GM18858 (cell line): ENCODE measurements at regions not wholly inside any gene's neighbourhood (a gene's known extent, or its start where the extent isn't known, plus 50 kb on each side); places are given as distances from the start of the nearest gene placed in this dataset.
A peak's percentile ranks its signal among the peaks of the same experiment; 100 is the strongest.
"Not testable (repeated sequence)": the region's sequence is repeated elsewhere in the genome, so short reads cannot be mapped to it uniquely, and the experiment has no call there.

Source experiments
- ATAC-seq: cut with Tn5 transposase; IDR thresholded peaks from one replicate; pipeline ENCODE4 v1.9.1; 2021; ENCODE audit not compliant: unreplicated experiment

DNA sequence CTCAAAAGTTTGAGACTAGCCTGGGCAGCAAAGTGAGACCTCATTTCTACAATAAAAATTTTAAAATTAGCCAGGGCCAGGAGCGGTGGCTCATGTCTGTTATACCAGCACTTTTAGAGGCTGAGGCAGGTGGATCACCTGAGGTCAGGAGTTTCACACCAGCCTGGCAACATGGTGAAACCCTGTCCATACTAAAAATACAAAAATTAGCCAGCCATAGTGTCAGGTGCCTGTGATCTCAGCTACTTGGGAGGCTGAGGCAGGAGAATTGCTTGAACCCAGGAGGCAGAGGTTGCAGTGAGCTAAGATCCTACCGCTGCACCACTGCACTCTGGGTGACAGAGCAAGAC, 85.1 kb upstream of the MAP4 start:
- ATAC-seq = not testable (repeated sequence)

DNA sequence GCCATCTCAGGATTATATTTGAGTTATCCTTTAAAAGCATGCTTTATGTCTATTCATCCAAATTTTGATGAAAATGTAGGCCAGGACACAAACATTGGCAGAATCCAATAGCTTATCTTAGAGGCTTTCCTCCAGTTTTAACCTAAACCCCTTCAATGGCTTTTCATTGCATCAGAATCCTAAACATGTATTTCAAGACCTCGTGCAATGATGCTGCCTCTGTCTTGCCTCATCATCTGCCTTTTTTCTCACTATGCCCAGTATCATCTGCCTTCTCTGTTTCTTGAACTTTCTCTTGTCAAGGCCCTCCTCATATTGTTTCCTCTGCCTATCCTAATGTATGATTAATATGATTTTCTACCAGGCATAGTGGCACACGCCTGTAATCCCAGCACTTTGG, 76.1 kb upstream of the MAP4 start:
- no peak for ATAC-seq

DNA sequence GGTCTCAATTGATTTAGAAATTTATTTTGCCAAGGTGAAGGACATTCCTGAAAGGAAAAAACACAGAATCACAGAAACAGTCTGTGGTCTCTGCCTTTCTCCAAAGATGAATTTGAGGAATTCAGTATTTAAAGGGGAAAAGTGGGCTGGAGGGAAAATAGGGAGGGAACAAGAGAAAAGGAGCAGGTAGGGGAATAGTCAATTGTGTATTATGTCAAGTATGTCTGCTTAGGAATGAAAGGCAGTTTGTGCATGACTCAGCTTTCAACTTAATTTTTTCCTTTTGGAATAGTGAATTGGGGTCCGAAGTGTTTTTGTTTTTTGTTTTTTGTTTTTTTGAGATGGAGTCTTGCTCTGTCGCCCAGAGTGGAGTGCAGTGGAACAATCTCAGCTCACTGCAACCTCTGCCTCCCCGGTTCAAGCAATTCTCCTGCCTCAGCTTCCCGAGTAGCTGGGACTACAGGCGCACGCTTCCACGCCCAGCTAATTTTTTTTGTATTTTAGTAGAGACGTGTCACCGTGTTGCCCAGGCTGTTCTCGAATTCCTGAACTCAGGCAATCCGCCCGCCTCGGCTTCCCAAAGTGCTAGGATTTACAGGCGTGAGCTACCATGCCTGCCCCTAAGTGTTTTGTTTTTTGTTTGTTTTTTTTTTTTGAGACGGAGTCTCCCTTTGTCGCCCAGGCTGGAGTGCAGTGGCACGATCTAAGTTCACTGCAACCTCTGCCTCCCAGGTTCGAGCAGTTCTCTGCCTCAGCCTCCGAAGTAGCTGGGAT, 74.1 kb upstream of the MAP4 start:
- no peak for ATAC-seq

DNA sequence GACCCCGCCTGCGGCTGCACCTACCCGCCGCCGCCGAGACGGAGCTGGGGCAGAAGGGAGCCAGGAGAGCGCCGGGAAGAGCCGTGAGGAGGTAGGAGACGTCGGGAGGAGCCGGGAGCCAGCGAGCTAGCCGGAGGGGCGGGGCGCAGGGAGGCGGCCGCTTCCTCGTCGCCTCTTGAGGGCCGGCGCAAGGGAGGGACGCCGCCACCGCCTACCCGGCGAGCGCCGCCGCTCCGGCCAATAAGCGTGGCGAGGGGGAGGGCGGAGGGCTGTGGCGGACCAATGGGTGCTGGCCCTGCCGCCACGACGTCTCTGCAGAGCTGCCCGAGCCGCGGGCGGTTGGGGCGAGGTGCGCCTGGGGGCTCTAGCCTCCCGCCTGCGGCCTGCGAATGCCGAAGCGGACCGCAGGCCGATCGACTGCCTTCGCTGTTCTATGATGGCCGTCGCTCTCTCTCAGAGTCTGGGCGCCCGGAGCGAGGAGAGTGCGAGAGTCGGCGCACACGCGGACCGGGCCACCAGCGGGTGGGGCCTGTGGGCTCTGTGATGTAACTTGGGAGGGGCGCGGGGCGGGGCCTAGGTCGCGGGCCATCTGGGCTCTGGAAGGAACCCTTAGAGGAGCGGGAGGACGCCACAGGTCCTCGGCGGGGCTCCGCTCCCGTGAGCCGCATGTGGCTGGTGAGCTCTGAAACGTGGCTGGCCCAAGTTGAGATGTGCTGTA, 72.7 kb upstream of the MAP4 start:
- ATAC-seq = peak; percentile 76

DNA sequence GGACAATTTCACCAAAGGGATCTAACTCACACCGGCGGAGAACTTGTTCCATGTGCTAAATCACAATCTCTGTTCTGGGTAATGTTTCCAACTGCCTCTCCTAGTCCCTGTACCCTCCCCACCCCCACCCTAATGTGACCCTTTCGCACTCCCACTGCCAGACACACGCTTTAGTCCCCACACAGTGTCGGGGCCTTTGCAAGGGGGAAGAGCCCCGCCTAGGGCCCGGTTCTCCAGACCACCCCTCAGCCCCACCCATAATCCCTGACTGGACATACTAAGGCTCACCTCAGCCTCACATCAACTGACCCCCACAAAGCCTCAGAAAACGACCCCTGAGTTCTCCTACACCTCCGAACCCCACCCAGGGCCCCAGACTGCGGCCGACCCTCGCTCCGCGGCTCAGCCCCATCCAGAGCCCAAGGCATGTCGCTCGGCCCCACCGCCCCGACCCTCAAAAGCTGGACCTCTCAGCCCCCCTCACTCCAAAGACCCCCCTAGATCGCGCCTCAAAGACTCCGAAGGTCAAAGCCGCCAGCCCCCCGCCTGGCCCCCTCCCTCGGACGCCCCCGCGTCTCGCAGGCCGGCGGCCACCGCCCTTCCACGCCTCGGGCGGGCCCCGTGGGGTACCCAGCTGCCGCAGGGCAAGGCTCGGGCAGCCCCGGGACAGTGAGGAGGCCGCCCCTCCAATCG, 72.0 kb upstream of the MAP4 start:
- ATAC-seq = peak; percentile 3

DNA sequence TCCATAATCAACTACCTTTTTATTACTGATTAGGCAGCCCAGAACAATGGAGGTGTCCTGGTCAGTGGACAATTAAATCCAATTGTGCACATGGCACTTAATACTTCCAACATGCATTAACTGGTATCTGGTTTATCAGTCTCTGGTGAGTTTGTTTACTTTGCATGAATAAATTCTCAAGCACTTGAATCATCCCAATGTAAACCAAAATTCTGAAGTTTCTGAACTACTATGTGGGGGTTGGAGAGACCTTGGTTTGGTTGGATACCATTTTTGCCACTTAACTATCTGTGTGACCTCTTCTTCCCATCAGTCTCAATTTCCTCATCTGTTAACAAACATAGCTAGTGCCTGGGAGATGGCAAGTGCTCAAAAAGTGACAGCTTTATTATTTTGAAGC, 70.5 kb upstream of the MAP4 start:
- no peak for ATAC-seq

DNA sequence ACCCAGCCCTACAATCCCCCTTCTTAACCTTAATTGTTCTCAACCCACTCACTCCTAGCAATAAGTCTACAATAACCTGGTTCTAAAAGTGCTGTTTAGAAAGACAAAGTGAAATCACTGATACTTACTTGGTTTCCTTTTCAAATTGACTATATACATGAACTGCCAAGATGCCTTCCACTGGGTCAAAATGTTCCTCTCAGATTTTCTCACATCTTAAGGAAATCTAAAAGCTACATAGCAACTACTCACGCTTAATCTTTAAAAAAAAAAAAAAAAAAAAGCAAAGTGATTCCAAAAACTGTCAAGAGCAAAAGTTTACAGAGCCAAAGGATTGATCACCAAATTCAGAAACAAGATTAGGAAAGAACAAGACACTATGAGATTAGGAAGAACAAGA, 68.7 kb upstream of the MAP4 start:
- ATAC-seq = no peak

GRCh38 chr3:48084170-48084569, 68.0 kb upstream of the MAP4 start:
- no peak for ATAC-seq

DNA sequence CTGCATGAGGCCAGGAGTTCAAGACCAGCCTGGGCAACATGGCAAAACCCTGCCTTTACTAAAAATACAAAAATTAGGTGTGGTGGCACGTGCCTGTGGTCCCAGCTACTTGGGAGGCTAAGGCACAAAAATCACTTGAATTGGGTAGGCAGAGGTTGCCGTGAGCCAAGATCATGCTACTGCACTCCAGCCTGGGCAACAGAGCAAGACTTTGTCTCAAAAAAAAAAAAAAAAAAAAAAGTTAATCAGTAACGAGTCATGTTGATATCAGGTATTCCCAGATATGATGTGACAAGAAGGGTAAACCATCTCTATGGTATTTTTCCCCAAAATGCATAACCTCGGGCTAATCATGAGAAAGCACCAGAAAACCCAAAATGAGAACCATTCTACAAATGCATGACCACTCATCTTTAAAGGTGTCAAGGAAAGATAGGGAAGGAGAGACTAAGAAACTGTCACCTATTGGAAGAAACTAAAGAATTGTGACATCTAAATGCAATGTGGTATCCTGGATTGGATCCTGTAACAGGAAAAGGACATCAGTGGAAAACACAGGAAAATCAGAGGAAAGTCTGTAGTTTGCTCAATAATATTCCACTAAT, 66.5 kb upstream of the MAP4 start:
- no peak for ATAC-seq

DNA sequence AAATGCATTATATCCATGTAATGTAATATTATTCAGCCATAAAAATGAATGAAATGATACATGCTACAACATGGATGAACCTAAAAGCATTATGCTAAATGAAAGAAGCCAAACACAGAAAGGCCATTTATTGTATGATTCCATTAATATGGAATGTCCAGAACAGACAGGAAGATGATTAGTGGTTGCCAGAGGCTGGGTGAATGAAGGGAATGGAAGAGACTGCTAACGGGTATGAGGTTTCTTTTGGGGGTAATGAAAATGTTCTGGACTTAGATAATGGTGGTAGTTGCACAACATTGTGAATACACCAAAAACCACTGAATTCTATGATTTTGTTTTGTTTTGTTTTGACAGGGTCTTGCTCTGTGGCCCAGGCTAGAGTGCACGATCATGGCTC, 61.6 kb upstream of the MAP4 start:
- ATAC-seq = no peak

GRCh38 chr3:48070030-48070429, 53.8 kb upstream of the MAP4 start:
- ATAC-seq = no peak

DNA sequence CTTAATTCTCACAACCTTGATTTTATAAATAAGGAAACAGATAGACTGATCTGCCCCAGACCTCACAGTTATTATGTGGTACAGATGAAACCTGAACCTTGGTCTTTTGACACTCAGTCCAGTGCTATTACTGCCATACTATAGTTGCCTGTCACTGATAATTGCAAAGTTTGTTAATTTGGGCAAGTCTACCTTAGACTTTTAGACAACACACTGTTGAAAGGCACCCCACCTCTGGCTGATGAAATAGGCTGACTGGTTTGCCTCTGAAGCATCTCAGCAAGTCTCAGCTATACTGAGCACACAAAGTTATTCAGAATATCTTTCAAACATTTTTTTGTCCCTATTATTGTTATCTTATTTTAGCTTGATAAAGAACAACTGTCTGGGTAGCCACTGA, 53.1 kb upstream of the MAP4 start:
- ATAC-seq = no peak

DNA sequence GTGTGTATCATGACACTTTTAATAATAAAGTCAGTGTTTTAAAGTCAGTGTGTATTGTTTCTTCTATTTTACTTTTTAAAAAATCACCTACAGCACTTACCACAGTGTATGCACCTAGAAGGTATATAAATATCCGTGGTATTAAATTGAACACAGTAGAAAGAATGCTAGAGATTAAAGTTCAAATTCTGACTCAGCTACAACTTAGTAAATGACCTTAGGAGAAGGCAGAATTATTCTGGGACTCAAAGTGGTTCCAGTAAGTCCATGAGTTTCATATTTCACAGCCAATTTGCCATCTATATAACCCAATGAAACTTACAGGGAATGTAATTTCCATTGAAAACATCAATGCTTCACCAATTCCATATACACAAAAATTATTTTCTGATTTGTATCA, 52.7 kb upstream of the MAP4 start:
- ATAC-seq = no peak

- ATAC-seq = not testable (repeated sequence)
Measured at GRCh38 chr3:48068320-48068719, 52.1 kb upstream of the MAP4 start.

GRCh38 chr3:48067271-48067670, 51.1 kb upstream of the MAP4 start:
- no peak for ATAC-seq
